H7 (cell line): ENCODE measurements at regions not wholly inside any gene's neighbourhood (a gene's known extent, or its start where the extent isn't known, plus 50 kb on each side); places are given as distances from the start of the nearest gene placed in this dataset.
"Not testable (repeated sequence)": the region's sequence is repeated elsewhere in the genome, so short reads cannot be mapped to it uniquely, and the experiment has no call there.

Source experiments
- DNase-seq: peaks from one replicate; pipeline ENCODE4 v3.0.0; 2012
- H3K27me3 ChIP-seq: 2 replicates; pipeline ENCODE4 v1.6.0; 2011; ENCODE audit warnings: mild to moderate bottlenecking, low read length; ENCODE audit not compliant: control insufficient read depth, insufficient read depth
- H3K36me3 ChIP-seq: replicated peaks from 2 replicates; pipeline ENCODE4 v1.5.1; 2011; ENCODE audit warnings: low read length; ENCODE audit not compliant: control insufficient read depth, insufficient read depth
- H3K4me3 ChIP-seq: 2 replicates; pipeline ENCODE4 v1.5.1; 2011; ENCODE audit warnings: low read depth, mild to moderate bottlenecking, control low read depth, low read length, moderate library complexity; ENCODE audit not compliant: insufficient read depth

GRCh38 chr9:102185371-102185770 is 446.9 kb upstream of the GRIN3A start:
- no peak for DNase-seq
- H3K36me3 ChIP-seq: no peaks in the 10 kb centered on the region
- H3K4me3 ChIP-seq: no peak overlapping the region
- H3K27me3 ChIP-seq: no peaks in the 10 kb centered on the region

GRCh38 chr9:102178811-102179210 is 440.4 kb upstream of the GRIN3A start:
- H3K36me3 ChIP-seq: no peaks in the 10 kb centered on the region
- H3K4me3 ChIP-seq: no peak overlapping the region
- DNase-seq: no peak
- H3K27me3 ChIP-seq: no peaks in the 10 kb centered on the region

- H3K4me3 ChIP-seq, H3K36me3 ChIP-seq, DNase-seq, H3K27me3 ChIP-seq: not testable (repeated sequence)
Observed at GRCh38 chr9:102174202-102174601, 435.8 kb upstream of the GRIN3A start.

- Histone ChIP-seq H3K4me3 (no peak overlapping the region), H3K27me3 (no peaks in the 10 kb centered on the region), H3K36me3 (no peaks in the 10 kb centered on the region)
- no peak for DNase-seq
Observed at GRCh38 chr9:102164247-102164646, 425.8 kb upstream of the GRIN3A start.

- H3K27me3 ChIP-seq, H3K36me3 ChIP-seq, DNase-seq, H3K4me3 ChIP-seq: not testable (repeated sequence)
Observed at GRCh38 chr9:102153081-102153480, 414.6 kb upstream of the GRIN3A start.

GRCh38 chr9:102135768-102136167 is 397.3 kb upstream of the GRIN3A start:
- Histone ChIP-seq H3K36me3 (no peaks in the 10 kb centered on the region), H3K27me3 (no peaks in the 10 kb centered on the region), H3K4me3 (no peak overlapping the region)
- no peak for DNase-seq

- no peak overlapping the region for H3K4me3 ChIP-seq
- no peaks in the 10 kb centered on the region for H3K36me3 ChIP-seq
- peak; percentile 1 for DNase-seq
- no peaks in the 10 kb centered on the region for H3K27me3 ChIP-seq
Observed at GRCh38 chr9:102124465-102124864, 386.0 kb upstream of the GRIN3A start.

- Histone ChIP-seq H3K27me3 (no peaks in the 10 kb centered on the region), H3K4me3 (no peak overlapping the region), H3K36me3 (no peaks in the 10 kb centered on the region)
- DNase-seq: no peak
Observed at GRCh38 chr9:102114557-102114956, 376.1 kb upstream of the GRIN3A start.

GRCh38 chr9:102113191-102113590 is 374.7 kb upstream of the GRIN3A start:
- H3K4me3 ChIP-seq: no peak overlapping the region
- no peaks in the 10 kb centered on the region for H3K27me3 ChIP-seq
- H3K36me3 ChIP-seq: no peaks in the 10 kb centered on the region
- DNase-seq: no peak

GRCh38 chr9:102106439-102106838 is 368.0 kb upstream of the GRIN3A start:
- Histone ChIP-seq H3K4me3 (no peak overlapping the region), H3K27me3 (no peaks in the 10 kb centered on the region), H3K36me3 (no peaks in the 10 kb centered on the region)
- DNase-seq: no peak

GRCh38 chr9:102101723-102102122 is 363.3 kb upstream of the GRIN3A start:
- no peak for DNase-seq
- Histone ChIP-seq H3K4me3 (no peak overlapping the region), H3K36me3 (no peaks in the 10 kb centered on the region), H3K27me3 (no peaks in the 10 kb centered on the region)

GRCh38 chr9:102087141-102087540 is 348.7 kb upstream of the GRIN3A start:
- no peaks in the 10 kb centered on the region for H3K36me3 ChIP-seq
- H3K4me3 ChIP-seq: no peak overlapping the region
- no peak for DNase-seq
- no peaks in the 10 kb centered on the region for H3K27me3 ChIP-seq

GRCh38 chr9:102085548-102085947 is 347.1 kb upstream of the GRIN3A start:
- Histone ChIP-seq H3K27me3 (no peaks in the 10 kb centered on the region), H3K4me3 (no peak overlapping the region), H3K36me3 (no peaks in the 10 kb centered on the region)
- DNase-seq: no peak

GRCh38 chr9:102072059-102072764 is 333.8 kb upstream of the GRIN3A start:
- Histone ChIP-seq H3K4me3 (no peak overlapping the region), H3K36me3 (no peaks in the 10 kb centered on the region), H3K27me3 (no peaks in the 10 kb centered on the region)
- DNase-seq: no peak

GRCh38 chr9:102069969-102070368 is 331.5 kb upstream of the GRIN3A start:
- DNase-seq: no peak
- Histone ChIP-seq H3K36me3 (no peaks in the 10 kb centered on the region), H3K4me3 (no peak overlapping the region), H3K27me3 (no peaks in the 10 kb centered on the region)

GRCh38 chr9:102054811-102055210 is 316.4 kb upstream of the GRIN3A start:
- no peaks in the 10 kb centered on the region for H3K27me3 ChIP-seq
- no peaks in the 10 kb centered on the region for H3K36me3 ChIP-seq
- DNase-seq: no peak
- H3K4me3 ChIP-seq: no peak overlapping the region
